ENCODE measurements at regions not wholly inside any gene's neighbourhood (a gene's known extent, or its start where the extent isn't known, plus 50 kb on each side); places are given as distances from the start of the nearest gene placed in this dataset.

- Mint-ChIP-seq H3K27me3 (no peaks in the 10 kb centered on the region), H3K4me3 (no peak overlapping the region), H3K27ac (no peak overlapping the region), H3K36me3 (no peaks in the 10 kb centered on the region), H3K9me3 (no peaks in the 10 kb centered on the region), H3K4me1 (no peaks in the 10 kb centered on the region)
- DNase-seq, result no peak
- CTCF ChIA-PET, result no interaction called here
These were observed 97.2 kb upstream of the ZNF678 start for GRCh38 chr1:227466039-227466645.

GRCh38 chr1:227465256-227465655, 98.1 kb upstream of the ZNF678 start:
- CTCF ChIA-PET, result no interaction called here
- no peak for DNase-seq
- Mint-ChIP-seq H3K36me3 (no peaks in the 10 kb centered on the region), H3K9me3 (no peaks in the 10 kb centered on the region), H3K27ac (no peak overlapping the region), H3K4me3 (no peak overlapping the region), H3K4me1 (no peaks in the 10 kb centered on the region), H3K27me3 (no peaks in the 10 kb centered on the region)

GRCh38 chr1:227459977-227460376, 103.4 kb upstream of the ZNF678 start:
- H3K36me3 Mint-ChIP-seq, result no peaks in the 10 kb centered on the region
- CTCF ChIA-PET, result no interaction called here
- H3K4me3 Mint-ChIP-seq, result no peak overlapping the region

GRCh38 chr1:227459326-227459841, 104.0 kb upstream of the ZNF678 start:
- no peaks in the 10 kb centered on the region for H3K4me1 Mint-ChIP-seq
- CTCF ChIA-PET, result no interaction called here
- H3K27ac Mint-ChIP-seq, result no peak overlapping the region
- no peaks in the 10 kb centered on the region for H3K36me3 Mint-ChIP-seq
- H3K9me3 Mint-ChIP-seq, result no peaks in the 10 kb centered on the region
- no peak overlapping the region for H3K4me3 Mint-ChIP-seq
- no peak for DNase-seq
- peaks cover 14% of the 10 kb centered on the region for H3K27me3 Mint-ChIP-seq

More at GRCh38 chr1:227459977-227460376, 103.4 kb upstream of the ZNF678 start:
- Mint-ChIP-seq H3K9me3 (no peaks in the 10 kb centered on the region), H3K27ac (no peak overlapping the region), H3K4me1 (no peaks in the 10 kb centered on the region), H3K27me3 (peaks cover 14% of the 10 kb centered on the region)
- no peak for DNase-seq

GRCh38 chr1:227454686-227455085, 108.7 kb upstream of the ZNF678 start:
- CTCF ChIA-PET, result no interaction called here
- H3K27ac Mint-ChIP-seq, result no peak overlapping the region
- H3K4me3 Mint-ChIP-seq, result no peak overlapping the region

GRCh38 chr1:227453631-227454355, 109.6 kb upstream of the ZNF678 start:
- CTCF ChIA-PET, result no interaction called here
- Mint-ChIP-seq H3K4me1 (no peaks in the 10 kb centered on the region), H3K27ac (no peak overlapping the region), H3K9me3 (no peaks in the 10 kb centered on the region), H3K4me3 (no peak overlapping the region), H3K27me3 (peaks cover 27% of the 10 kb centered on the region), H3K36me3 (no peaks in the 10 kb centered on the region)
- DNase-seq, result no peak

More at GRCh38 chr1:227454686-227455085, 108.7 kb upstream of the ZNF678 start:
- no peak for DNase-seq
- Mint-ChIP-seq H3K36me3 (no peaks in the 10 kb centered on the region), H3K4me1 (no peaks in the 10 kb centered on the region), H3K9me3 (no peaks in the 10 kb centered on the region), H3K27me3 (peaks cover 21% of the 10 kb centered on the region)

GRCh38 chr1:227451954-227452353, 111.4 kb upstream of the ZNF678 start:
- DNase-seq, result no peak
- Mint-ChIP-seq H3K4me1 (no peaks in the 10 kb centered on the region), H3K9me3 (no peaks in the 10 kb centered on the region), H3K4me3 (no peak overlapping the region), H3K27me3 (peaks cover 39% of the 10 kb centered on the region), H3K27ac (no peak overlapping the region), H3K36me3 (no peaks in the 10 kb centered on the region)
- CTCF ChIA-PET, result no interaction called here

- DNase-seq, result no peak
- Mint-ChIP-seq H3K4me3 (no peak overlapping the region), H3K27me3 (peaks cover 35% of the 10 kb centered on the region), H3K27ac (no peak overlapping the region), H3K36me3 (no peaks in the 10 kb centered on the region), H3K9me3 (no peaks in the 10 kb centered on the region), H3K4me1 (no peaks in the 10 kb centered on the region)
- CTCF ChIA-PET, result interaction anchor here (1.1 kb wide), 1 partner anchor 16 kb away, joined by 3 read pairs; no protein-coding TSS in a partner anchor
These were observed 112.3 kb upstream of the ZNF678 start for GRCh38 chr1:227451057-227451456.

- CTCF ChIA-PET, result interaction anchor here (1.1 to 1.6 kb wide), 3 partner anchors 9 to 17 kb away, joined by 3 to 5 read pairs (median 3); no protein-coding TSS in a partner anchor
- Mint-ChIP-seq H3K9me3 (no peaks in the 10 kb centered on the region), H3K36me3 (no peaks in the 10 kb centered on the region), H3K27me3 (peaks cover 33% of the 10 kb centered on the region), H3K4me3 (no peak overlapping the region), H3K4me1 (no peaks in the 10 kb centered on the region), H3K27ac (no peak overlapping the region)
- DNase-seq, result no peak
These were observed 112.9 kb upstream of the ZNF678 start for GRCh38 chr1:227450489-227450888.

- no peaks in the 10 kb centered on the region for H3K9me3 Mint-ChIP-seq
- DNase-seq, result no peak
- H3K27ac Mint-ChIP-seq, result no peak overlapping the region
- no peaks in the 10 kb centered on the region for H3K4me1 Mint-ChIP-seq
- CTCF ChIA-PET, result interaction anchor here (1.1 to 1.6 kb wide), 3 partner anchors 9 to 17 kb away, joined by 3 to 5 read pairs (median 3); no protein-coding TSS in a partner anchor
- no peak overlapping the region for H3K4me3 Mint-ChIP-seq
- no peaks in the 10 kb centered on the region for H3K36me3 Mint-ChIP-seq
- peaks cover 33% of the 10 kb centered on the region for H3K27me3 Mint-ChIP-seq
These were observed 113.5 kb upstream of the ZNF678 start for GRCh38 chr1:227449741-227450441.

- peak; percentile 48 for DNase-seq
- H3K4me3 Mint-ChIP-seq, result no peak overlapping the region
- no peaks in the 10 kb centered on the region for H3K36me3 Mint-ChIP-seq
- no peaks in the 10 kb centered on the region for H3K9me3 Mint-ChIP-seq
- no peaks in the 10 kb centered on the region for H3K4me1 Mint-ChIP-seq
- no peak overlapping the region for H3K27ac Mint-ChIP-seq
- H3K27me3 Mint-ChIP-seq, result peaks cover 33% of the 10 kb centered on the region
- CTCF ChIA-PET, result interaction anchor here (0.7 to 1.8 kb wide), 7 partner anchors 7 to 536 kb away, joined by 3 to 5 read pairs (median 4); no protein-coding TSS in a partner anchor
These were observed 114.3 kb upstream of the ZNF678 start for GRCh38 chr1:227449051-227449450.

GRCh38 chr1:227447531-227447990, 115.8 kb upstream of the ZNF678 start:
- Mint-ChIP-seq H3K27ac (no peak overlapping the region), H3K27me3 (peaks cover 33% of the 10 kb centered on the region), H3K9me3 (no peaks in the 10 kb centered on the region), H3K4me3 (no peak overlapping the region), H3K36me3 (no peaks in the 10 kb centered on the region), H3K4me1 (no peaks in the 10 kb centered on the region)
- no peak for DNase-seq
- CTCF ChIA-PET, result interaction anchor here (1.2 to 1.8 kb wide), 3 partner anchors 9 to 535 kb away, joined by 3 to 5 read pairs (median 4); no protein-coding TSS in a partner anchor

GRCh38 chr1:227445746-227446145, 117.6 kb upstream of the ZNF678 start:
- no peak for DNase-seq
- H3K4me3 Mint-ChIP-seq, result no peak overlapping the region
- H3K27ac Mint-ChIP-seq, result no peak overlapping the region
- CTCF ChIA-PET, result no interaction called here
- H3K4me1 Mint-ChIP-seq, result no peaks in the 10 kb centered on the region
- no peaks in the 10 kb centered on the region for H3K36me3 Mint-ChIP-seq
- H3K9me3 Mint-ChIP-seq, result no peaks in the 10 kb centered on the region
- peaks cover 26% of the 10 kb centered on the region for H3K27me3 Mint-ChIP-seq

GRCh38 chr1:227445092-227445674, 118.2 kb upstream of the ZNF678 start:
- no peak overlapping the region for H3K27ac Mint-ChIP-seq
- H3K9me3 Mint-ChIP-seq, result no peaks in the 10 kb centered on the region
- DNase-seq, result no peak
- H3K4me1 Mint-ChIP-seq, result no peaks in the 10 kb centered on the region
- CTCF ChIA-PET, result no interaction called here
- H3K36me3 Mint-ChIP-seq, result no peaks in the 10 kb centered on the region
- H3K4me3 Mint-ChIP-seq, result no peak overlapping the region
- H3K27me3 Mint-ChIP-seq, result peaks cover 29% of the 10 kb centered on the region

Data from activated naive CD4-positive, alpha-beta T cell treated with anti-CD3 and anti-CD28 coated beads, Interleukin-2, amount 10 ng/mL, durations not matched to agents 7 days and 5 days (primary cell).